ENCODE measurements at regions not wholly inside any gene's neighbourhood (a gene's known extent, or its start where the extent isn't known, plus 50 kb on each side); places are given as distances from the start of the nearest gene placed in this dataset.

DNA sequence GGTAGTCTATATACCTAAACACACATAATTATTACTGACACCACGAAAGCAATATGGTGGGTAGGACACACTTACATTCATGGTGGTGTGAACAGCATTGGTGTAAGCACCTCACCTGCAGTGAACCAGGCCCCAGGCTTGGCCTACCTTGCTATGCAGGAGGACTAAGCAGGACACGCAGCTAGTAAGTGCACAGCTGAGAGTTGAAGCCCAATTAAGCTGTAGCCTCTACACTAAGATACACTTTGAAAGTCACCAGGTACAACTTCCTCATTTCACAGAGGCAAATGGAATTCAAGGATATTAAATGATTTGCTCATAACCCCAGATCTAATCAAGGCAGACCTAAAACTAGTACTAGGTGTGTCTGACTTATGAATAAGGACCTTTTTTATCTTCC lies 145.8 kb upstream of the PAPPA start:
- TF ChIP-seq, protein P1, sequence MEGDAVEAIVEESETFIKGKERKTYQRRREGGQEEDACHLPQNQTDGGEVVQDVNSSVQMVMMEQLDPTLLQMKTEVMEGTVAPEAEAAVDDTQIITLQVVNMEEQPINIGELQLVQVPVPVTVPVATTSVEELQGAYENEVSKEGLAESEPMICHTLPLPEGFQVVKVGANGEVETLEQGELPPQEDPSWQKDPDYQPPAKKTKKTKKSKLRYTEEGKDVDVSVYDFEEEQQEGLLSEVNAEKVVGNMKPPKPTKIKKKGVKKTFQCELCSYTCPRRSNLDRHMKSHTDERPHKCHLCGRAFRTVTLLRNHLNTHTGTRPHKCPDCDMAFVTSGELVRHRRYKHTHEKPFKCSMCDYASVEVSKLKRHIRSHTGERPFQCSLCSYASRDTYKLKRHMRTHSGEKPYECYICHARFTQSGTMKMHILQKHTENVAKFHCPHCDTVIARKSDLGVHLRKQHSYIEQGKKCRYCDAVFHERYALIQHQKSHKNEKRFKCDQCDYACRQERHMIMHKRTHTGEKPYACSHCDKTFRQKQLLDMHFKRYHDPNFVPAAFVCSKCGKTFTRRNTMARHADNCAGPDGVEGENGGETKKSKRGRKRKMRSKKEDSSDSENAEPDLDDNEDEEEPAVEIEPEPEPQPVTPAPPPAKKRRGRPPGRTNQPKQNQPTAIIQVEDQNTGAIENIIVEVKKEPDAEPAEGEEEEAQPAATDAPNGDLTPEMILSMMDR (IDR thresholded peaks at IDR 0.05) = no peak
- TF ChIP-seq YY1 (IDR thresholded peaks at IDR 0.05; ENCODE audit: low read depth) (no peak), CHD2 (IDR thresholded peaks at IDR 0.05; ENCODE audit: low read length, partially characterized antibody) (no peak), PBX3 (IDR thresholded peaks at IDR 0.05) (no peak), TAF1 (IDR thresholded peaks at IDR 0.05; ENCODE audit: borderline replicate concordance, low read depth, low read length) (no peak), ZBTB33 (IDR thresholded peaks at IDR 0.05; ENCODE audit: borderline replicate concordance, low read depth) (no peak), POLR2AphosphoS5 (IDR thresholded peaks at IDR 0.05; ENCODE audit: low read depth, low read length) (no peak), JUND (IDR thresholded peaks at IDR 0.05) (no peak)
- TF ChIP-seq, protein P2, sequence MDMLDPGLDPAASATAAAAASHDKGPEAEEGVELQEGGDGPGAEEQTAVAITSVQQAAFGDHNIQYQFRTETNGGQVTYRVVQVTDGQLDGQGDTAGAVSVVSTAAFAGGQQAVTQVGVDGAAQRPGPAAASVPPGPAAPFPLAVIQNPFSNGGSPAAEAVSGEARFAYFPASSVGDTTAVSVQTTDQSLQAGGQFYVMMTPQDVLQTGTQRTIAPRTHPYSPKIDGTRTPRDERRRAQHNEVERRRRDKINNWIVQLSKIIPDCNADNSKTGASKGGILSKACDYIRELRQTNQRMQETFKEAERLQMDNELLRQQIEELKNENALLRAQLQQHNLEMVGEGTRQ (IDR thresholded peaks at IDR 0.05; ENCODE audit: borderline replicate concordance, low read depth, low read length) = no peak
- TF ChIP-seq, protein P3, sequence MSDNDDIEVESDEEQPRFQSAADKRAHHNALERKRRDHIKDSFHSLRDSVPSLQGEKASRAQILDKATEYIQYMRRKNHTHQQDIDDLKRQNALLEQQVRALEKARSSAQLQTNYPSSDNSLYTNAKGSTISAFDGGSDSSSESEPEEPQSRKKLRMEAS (IDR thresholded peaks at IDR 0.05; ENCODE audit: low read depth) = no peak

All from SK-N-SH (cell line).